BE2C (cell line): ENCODE measurements at regions not wholly inside any gene's neighbourhood (a gene's known extent, or its start where the extent isn't known, plus 50 kb on each side); places are given as distances from the start of the nearest gene placed in this dataset.

Experiments
- DNase-seq: peaks from one replicate; pipeline ENCODE4 v3.0.0-alpha.2; 2020
- H3K27me3 ChIP-seq: fragments of 250-450 bp; sonication (Bioruptor Pico); 2 replicates; pipeline ENCODE4 v1.5.1; 2020; ENCODE audit warnings: mild to moderate bottlenecking
- H3K36me3 ChIP-seq: fragments of 250-450 bp; sonication (Bioruptor Pico); 2 replicates; pipeline ENCODE4 v1.5.1; 2020; ENCODE audit warnings: mild to moderate bottlenecking
- H3K4me1 ChIP-seq: fragments of 250-450 bp; sonication (Bioruptor Pico); 2 replicates; pipeline ENCODE4 v1.5.1; 2020
- H3K4me3 ChIP-seq: 2 replicates; pipeline ENCODE4 v1.5.1; 2011; ENCODE audit warnings: low read depth, low read length
- H3K9me3 ChIP-seq: fragments of 250-450 bp; sonication (Bioruptor Pico); 2 replicates; pipeline ENCODE4 v1.5.1; 2020
- TF ChIP-seq, protein P1 (sequence below): IDR thresholded peaks from 2 replicates; pipeline ENCODE4 v1.5.1; 2012; ENCODE audit warnings: mild to moderate bottlenecking, low read depth, low read length

DNA sequence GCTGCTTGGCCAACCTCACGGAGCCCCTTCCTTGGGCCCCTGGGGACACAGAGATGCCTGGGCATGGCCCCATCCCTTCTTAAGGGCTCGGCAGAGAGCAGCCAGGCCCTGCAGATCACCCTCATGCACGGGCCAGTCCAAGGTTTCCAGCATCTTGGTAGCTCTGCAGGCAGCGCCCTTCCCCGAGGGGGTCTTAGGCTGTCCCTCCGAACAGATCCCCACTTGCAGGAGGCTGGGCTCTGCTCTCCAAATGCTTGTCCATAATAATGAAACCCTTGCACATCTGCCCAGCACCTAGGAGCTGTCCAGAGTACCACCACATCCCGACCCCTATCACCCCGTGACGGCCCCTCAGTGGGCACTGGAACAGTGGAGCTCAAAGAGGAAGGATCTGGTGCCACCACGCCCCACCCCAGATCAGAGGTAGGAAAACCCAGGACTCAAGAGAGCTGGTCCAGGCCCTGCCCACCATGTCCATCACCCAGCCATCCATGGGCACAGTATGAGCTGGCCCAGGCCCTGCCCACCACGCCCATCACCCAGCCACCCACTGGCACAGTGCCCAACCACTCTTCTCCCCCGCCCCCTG is 92.5 kb upstream of the PRR5 start:
- Histone ChIP-seq H3K4me1 (no peaks in the 10 kb centered on the region), H3K4me3 (no peak overlapping the region), H3K27me3 (peaks cover 3% of the 10 kb centered on the region; the same call in 1 of the 2 replicates), H3K36me3 (no peaks in the 10 kb centered on the region), H3K9me3 (no peaks in the 10 kb centered on the region; the same call in 1 of the 2 replicates)
- TF ChIP-seq, protein P1, sequence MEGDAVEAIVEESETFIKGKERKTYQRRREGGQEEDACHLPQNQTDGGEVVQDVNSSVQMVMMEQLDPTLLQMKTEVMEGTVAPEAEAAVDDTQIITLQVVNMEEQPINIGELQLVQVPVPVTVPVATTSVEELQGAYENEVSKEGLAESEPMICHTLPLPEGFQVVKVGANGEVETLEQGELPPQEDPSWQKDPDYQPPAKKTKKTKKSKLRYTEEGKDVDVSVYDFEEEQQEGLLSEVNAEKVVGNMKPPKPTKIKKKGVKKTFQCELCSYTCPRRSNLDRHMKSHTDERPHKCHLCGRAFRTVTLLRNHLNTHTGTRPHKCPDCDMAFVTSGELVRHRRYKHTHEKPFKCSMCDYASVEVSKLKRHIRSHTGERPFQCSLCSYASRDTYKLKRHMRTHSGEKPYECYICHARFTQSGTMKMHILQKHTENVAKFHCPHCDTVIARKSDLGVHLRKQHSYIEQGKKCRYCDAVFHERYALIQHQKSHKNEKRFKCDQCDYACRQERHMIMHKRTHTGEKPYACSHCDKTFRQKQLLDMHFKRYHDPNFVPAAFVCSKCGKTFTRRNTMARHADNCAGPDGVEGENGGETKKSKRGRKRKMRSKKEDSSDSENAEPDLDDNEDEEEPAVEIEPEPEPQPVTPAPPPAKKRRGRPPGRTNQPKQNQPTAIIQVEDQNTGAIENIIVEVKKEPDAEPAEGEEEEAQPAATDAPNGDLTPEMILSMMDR = no peak
- no peak for DNase-seq

DNA sequence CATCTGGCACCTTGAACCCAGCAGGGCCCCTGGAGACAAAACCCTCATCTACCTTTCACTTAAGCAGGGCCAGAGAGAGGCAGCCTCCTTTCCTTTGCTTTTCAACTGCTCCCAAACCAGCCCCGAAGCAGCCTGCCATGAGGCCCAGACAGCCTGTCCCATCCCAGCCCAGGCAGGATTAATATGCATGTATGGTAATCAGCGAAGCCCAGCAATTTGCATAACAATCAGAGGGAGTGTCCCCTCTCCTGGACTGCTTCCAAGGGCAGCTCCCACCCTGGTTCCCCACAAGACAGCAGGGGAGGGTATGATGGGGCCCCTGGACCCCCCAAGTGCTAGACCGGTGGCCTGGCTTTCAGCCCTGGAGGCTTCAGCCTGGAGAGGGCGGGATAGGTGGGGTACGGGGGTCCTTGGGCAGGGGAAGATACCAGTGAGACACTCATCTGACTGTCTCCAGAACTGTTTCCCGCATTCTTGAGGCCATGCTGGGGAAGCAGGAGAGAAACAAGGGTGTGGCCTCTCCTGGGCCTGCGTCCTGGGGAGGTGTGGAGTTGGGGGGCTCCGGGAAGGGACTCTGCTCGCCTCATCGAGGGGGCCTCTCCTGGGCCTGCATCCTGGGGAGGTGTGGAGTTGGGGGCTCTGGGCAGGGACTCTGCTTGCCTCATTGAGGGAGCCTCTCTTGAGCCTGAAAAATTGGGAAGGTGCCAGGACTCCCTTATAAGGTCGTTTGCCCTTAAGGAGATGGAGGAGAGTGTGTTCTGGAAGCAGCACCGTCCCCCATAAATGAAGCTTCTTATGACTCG is 93.2 kb upstream of the PRR5 start:
- no peak overlapping the region for H3K4me3 ChIP-seq
- no peak for DNase-seq
- H3K4me1 ChIP-seq = no peaks in the 10 kb centered on the region
- H3K36me3 ChIP-seq = no peaks in the 10 kb centered on the region
- H3K27me3 ChIP-seq = peaks cover 3% of the 10 kb centered on the region; the same call in 1 of the 2 replicates
- H3K9me3 ChIP-seq = no peaks in the 10 kb centered on the region
- TF ChIP-seq, protein P1 = no peak

DNA sequence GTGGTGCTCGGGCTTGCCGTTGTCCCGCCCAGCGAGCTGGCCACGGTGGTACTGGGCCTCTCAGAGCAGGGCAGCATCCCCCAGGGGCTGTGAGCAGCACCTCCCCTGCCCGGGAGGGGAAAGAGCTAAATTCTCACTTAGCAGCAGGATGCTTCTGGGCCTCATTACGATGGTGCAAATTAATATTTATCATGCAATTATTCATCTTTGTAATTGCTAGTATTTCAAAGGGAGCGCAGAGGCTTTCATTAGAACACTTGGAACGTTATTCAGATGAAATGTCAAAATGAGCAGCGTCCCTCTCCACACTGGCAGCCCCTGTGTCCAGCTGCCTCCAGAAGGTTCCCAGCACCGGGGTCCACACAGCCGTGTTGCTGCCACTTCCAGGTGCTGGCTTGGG is 95.9 kb upstream of the PRR5 start:
- H3K36me3 ChIP-seq = no peaks in the 10 kb centered on the region
- H3K4me1 ChIP-seq = no peaks in the 10 kb centered on the region
- DNase-seq = no peak
- no peak overlapping the region for H3K4me3 ChIP-seq
- TF ChIP-seq, protein P1 = no peak
- no peaks in the 10 kb centered on the region for H3K9me3 ChIP-seq
- peaks cover 3% of the 10 kb centered on the region; the same call in 1 of the 2 replicates for H3K27me3 ChIP-seq

DNA sequence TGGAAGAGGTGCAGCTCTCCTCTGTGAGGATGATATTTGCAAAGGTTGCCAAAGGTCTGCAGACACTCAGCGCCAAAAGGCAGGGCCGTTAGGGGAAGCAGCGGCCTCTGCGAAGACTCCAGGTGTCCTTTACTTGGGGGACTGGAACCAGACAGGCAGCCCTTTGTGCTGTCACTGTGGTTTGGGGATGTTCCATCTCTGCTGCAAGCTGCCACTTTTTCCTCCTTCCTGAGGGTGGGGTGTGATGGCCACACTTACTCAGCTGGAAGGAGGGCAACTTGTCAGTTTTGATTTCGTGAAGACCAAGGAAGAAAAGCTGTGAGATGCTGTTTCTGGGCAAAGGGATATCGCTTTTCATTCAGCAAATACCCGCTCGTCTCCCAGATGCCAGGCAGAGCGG is 96.5 kb upstream of the PRR5 start:
- Histone ChIP-seq H3K4me3 (no peak overlapping the region), H3K36me3 (no peaks in the 10 kb centered on the region), H3K9me3 (no peaks in the 10 kb centered on the region), H3K27me3 (peaks cover 3% of the 10 kb centered on the region; the same call in 1 of the 2 replicates), H3K4me1 (no peaks in the 10 kb centered on the region)
- no peak for DNase-seq
- TF ChIP-seq, protein P1 = no peak

DNA sequence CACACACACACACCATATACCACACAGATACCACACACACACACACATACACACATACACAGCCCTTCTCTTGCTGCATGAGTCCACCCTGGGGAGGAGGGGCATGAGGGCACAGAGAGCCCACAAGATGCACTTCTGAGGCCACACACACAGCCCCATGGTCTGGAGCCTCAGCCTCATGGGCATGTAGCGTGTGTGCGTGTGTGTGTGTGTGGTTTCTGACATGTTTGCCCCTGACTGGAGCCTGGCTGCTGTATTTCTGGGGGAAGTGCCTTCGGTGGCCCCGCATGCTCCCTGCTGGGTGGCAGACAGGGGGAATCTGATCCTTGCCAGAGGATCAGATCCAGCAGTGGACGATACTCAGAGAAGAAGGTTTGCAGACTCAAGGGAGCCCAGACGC is 97.0 kb upstream of the PRR5 start:
- TF ChIP-seq, protein P1 = no peak
- Histone ChIP-seq H3K27me3 (peaks cover 3% of the 10 kb centered on the region; the same call in 1 of the 2 replicates), H3K4me1 (no peaks in the 10 kb centered on the region), H3K9me3 (no peaks in the 10 kb centered on the region), H3K36me3 (no peaks in the 10 kb centered on the region), H3K4me3 (no peak overlapping the region)
- DNase-seq = no peak

DNA sequence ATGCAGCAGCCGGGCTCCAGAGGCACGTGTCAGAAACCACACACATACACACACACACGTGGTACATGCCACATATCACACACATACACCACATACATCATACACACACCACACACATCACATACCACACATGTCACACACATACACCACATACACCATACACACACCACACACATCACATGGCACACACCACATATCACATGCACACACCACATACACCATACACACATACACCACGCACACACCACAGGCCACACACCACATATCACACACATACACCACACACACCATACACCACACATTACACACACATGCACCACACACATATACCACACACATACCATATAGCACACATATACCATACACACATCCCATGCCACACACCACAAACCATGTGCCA is 97.5 kb upstream of the PRR5 start:
- no peaks in the 10 kb centered on the region for H3K9me3 ChIP-seq
- TF ChIP-seq, protein P1 = no peak
- no peaks in the 10 kb centered on the region for H3K36me3 ChIP-seq
- no peaks in the 10 kb centered on the region for H3K4me1 ChIP-seq
- H3K4me3 ChIP-seq = no peak overlapping the region
- DNase-seq = no peak
- peaks cover 3% of the 10 kb centered on the region; the same call in 1 of the 2 replicates for H3K27me3 ChIP-seq
